ENCODE measurements at regions not wholly inside any gene's neighbourhood (a gene's known extent, or its start where the extent isn't known, plus 50 kb on each side); places are given as distances from the start of the nearest gene placed in this dataset.

DNA sequence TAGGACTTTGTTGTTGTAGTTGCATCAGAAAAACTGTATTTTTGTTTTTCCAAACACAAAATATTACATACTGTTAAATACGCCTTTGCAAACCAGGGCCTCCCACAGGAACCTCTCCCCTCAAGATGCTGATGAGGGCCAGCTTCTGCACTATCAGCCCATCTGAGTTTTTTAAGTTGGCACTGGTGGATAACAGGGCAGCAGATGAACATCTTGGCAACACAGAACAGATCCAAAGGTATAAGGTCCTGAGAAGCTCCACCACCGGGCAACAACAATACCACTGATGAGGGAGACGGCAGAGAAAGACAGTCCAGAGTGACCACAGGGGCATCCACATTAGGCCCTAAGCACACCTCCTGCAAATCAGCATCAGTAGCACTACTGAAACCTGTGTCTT lies 177.7 kb downstream of the DLL1 start:
- TF ChIP-seq, protein P1, sequence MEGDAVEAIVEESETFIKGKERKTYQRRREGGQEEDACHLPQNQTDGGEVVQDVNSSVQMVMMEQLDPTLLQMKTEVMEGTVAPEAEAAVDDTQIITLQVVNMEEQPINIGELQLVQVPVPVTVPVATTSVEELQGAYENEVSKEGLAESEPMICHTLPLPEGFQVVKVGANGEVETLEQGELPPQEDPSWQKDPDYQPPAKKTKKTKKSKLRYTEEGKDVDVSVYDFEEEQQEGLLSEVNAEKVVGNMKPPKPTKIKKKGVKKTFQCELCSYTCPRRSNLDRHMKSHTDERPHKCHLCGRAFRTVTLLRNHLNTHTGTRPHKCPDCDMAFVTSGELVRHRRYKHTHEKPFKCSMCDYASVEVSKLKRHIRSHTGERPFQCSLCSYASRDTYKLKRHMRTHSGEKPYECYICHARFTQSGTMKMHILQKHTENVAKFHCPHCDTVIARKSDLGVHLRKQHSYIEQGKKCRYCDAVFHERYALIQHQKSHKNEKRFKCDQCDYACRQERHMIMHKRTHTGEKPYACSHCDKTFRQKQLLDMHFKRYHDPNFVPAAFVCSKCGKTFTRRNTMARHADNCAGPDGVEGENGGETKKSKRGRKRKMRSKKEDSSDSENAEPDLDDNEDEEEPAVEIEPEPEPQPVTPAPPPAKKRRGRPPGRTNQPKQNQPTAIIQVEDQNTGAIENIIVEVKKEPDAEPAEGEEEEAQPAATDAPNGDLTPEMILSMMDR (IDR thresholded peaks at IDR 0.05; ENCODE audit: low read depth, low read length, poor library complexity, severe bottlenecking) = no peak
- no peak for TF ChIP-seq EZH2phosphoT487 (IDR thresholded peaks at IDR 0.05; ENCODE audit: borderline replicate concordance, low read length)
